ENCODE measurements at regions not wholly inside any gene's neighbourhood (a gene's known extent, or its start where the extent isn't known, plus 50 kb on each side); places are given as distances from the start of the nearest gene placed in this dataset.

DNA sequence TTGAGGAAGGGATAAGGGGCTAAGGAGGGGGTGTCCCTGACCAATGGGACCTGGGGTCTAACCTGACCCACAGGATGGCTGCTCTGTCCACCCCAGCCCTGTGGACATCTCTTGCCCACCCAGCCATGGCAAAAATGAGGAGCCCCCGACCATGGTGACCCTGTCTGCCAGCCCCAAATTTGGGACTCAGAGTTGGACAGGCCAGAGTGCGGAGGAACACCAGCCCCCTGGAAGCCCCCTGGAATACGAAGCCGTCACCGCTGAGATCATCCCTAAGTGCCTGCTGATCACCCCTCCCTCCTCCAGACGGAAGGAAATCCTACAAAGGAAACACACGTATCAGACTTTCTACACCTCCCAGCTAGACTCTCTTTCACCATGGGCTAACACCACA is 119.3 kb downstream of the SIK1 start:
- H3K4me1 ChIP-seq, result no peaks in the 10 kb centered on the region
- no peak for DNase-seq
- TF ChIP-seq POLR2A (IDR thresholded peaks at IDR 0.05), result no peak
- TF ChIP-seq, protein P1, sequence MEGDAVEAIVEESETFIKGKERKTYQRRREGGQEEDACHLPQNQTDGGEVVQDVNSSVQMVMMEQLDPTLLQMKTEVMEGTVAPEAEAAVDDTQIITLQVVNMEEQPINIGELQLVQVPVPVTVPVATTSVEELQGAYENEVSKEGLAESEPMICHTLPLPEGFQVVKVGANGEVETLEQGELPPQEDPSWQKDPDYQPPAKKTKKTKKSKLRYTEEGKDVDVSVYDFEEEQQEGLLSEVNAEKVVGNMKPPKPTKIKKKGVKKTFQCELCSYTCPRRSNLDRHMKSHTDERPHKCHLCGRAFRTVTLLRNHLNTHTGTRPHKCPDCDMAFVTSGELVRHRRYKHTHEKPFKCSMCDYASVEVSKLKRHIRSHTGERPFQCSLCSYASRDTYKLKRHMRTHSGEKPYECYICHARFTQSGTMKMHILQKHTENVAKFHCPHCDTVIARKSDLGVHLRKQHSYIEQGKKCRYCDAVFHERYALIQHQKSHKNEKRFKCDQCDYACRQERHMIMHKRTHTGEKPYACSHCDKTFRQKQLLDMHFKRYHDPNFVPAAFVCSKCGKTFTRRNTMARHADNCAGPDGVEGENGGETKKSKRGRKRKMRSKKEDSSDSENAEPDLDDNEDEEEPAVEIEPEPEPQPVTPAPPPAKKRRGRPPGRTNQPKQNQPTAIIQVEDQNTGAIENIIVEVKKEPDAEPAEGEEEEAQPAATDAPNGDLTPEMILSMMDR (IDR thresholded peaks at IDR 0.05), result no peak
- no peaks in the 10 kb centered on the region for H3K9me3 ChIP-seq
- H3K4me3 ChIP-seq, result no peak overlapping the region
- H3K27me3 ChIP-seq, result no peaks in the 10 kb centered on the region
- intact Hi-C loops (cut with DNase I; ENCODE audit: low total_unique reads), result no loop called here
- H3K27ac ChIP-seq, result no peak overlapping the region
- H3K36me3 ChIP-seq, result no peaks in the 10 kb centered on the region

DNA sequence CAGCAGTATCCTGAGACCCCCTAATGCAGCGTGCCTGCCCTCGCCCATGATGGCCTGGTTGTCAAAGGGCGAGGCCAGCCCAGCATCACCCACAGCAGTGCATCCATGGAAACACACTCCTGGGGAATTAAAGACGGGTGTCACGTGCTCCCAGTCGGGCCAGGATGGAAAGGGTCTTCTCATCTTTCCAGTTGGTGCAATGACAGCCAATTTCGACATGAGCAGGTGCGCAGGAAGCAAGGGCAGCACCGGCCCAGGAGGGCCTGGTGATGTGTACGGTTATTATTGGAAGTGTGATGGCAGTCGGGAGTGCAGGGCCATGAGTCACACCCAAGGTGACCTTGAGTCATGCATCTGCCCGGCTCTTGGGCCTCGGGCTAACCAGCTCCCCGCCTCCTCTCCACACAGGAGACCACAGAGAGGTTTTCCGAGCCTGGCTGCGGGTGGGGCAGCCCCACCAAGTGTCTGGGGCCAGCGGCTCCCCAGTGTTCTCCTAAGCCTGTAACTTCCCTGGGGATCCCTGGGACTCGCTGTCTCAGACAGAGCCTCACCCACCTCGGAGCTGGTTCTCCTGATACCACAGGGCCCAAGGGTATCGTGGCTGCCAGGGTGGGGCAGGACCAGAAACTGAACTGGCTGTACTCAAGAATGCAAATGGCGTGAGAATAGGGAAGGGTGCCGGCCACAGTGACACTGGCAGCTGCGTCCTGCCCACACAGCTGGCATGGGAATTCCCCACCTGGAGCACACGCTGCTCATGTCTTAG is 119.8 kb downstream of the SIK1 start:
- Histone ChIP-seq H3K27ac (no peak overlapping the region), H3K4me1 (no peaks in the 10 kb centered on the region), H3K27me3 (no peaks in the 10 kb centered on the region), H3K9me3 (no peaks in the 10 kb centered on the region), H3K36me3 (no peaks in the 10 kb centered on the region), H3K4me3 (no peak overlapping the region)
- no peak for DNase-seq
- TF ChIP-seq, protein P1 (IDR thresholded peaks at IDR 0.05), result no peak
- no peak for TF ChIP-seq POLR2A (IDR thresholded peaks at IDR 0.05)
- intact Hi-C loops (cut with DNase I; ENCODE audit: low total_unique reads), result no loop called here

DNA sequence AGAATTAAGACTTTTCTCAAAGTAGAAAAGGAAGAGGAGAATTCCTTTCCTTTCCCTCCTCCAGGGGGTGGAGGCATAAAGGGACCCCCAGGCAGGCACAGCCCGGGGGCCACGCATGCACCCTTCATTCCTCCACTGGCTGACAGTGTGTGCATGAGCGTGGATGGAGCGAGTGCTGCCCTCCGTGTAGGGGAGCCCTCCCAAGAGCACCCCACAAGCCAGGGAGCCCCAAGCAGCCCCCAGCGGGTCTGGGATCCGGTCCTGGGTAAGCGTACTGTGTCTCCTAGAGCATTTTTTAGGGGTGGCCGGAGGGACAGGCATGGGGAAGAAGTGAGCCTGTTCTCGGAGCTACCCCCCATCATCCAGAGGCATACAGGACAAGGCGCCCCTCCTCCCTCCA is 120.5 kb downstream of the SIK1 start:
- no peaks in the 10 kb centered on the region for H3K9me3 ChIP-seq
- H3K27me3 ChIP-seq, result no peaks in the 10 kb centered on the region
- H3K36me3 ChIP-seq, result no peaks in the 10 kb centered on the region
- H3K4me1 ChIP-seq, result no peaks in the 10 kb centered on the region
- H3K4me3 ChIP-seq, result no peak overlapping the region
- TF ChIP-seq POLR2A (IDR thresholded peaks at IDR 0.05), result no peak
- TF ChIP-seq, protein P1 (IDR thresholded peaks at IDR 0.05), result no peak
- H3K27ac ChIP-seq, result no peak overlapping the region
- intact Hi-C loops (cut with DNase I; ENCODE audit: low total_unique reads), result no loop called here
- DNase-seq, result no peak

DNA sequence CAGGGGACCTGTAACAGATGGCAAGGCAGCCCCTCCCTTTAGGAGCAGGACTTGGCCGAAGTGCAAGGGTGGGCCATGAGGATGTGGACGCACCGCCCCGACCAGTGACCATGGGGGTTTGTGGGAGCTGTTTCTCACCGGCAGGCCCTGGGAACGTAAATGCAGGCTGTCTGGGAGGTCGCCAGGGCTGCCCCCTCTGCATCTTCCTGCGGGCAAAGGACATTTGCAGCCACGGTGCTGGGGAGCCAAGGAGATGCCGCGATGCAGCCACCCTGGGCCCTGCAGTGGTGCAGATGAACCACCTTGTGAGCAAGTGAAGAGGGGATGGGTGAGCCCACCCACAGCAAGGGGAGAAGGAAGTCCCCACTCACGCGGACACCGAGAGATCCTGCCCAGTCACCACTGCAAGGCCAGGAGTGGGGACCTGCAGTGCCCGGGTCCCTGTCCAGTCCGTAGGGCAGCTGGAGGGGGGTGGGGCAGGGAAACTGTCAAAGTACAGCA is 121.1 kb downstream of the SIK1 start:
- no peak for DNase-seq
- Histone ChIP-seq H3K4me3 (no peak overlapping the region), H3K9me3 (no peaks in the 10 kb centered on the region), H3K27me3 (no peaks in the 10 kb centered on the region), H3K4me1 (no peaks in the 10 kb centered on the region), H3K27ac (no peak overlapping the region), H3K36me3 (no peaks in the 10 kb centered on the region)
- no peak for TF ChIP-seq POLR2A (IDR thresholded peaks at IDR 0.05)
- TF ChIP-seq, protein P1 (IDR thresholded peaks at IDR 0.05), result no peak
- intact Hi-C loops (cut with DNase I; ENCODE audit: low total_unique reads), result no loop called here

DNA sequence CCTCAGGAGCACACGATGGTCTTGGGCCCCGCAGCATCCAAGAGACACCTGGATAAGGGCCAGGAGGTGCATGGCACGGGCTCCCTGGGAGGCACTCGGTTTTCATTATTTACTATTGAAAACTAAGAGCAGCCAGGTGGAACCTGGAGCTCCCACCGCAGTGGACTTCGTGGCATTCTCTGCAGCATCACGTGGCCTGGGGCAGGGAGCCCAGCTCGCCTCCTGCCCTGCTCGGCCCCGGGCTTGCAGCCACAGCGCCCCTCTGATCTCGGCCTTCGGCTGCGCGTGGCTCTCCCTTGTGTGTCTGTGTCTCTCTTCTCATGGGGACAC is 121.6 kb downstream of the SIK1 start:
- TF ChIP-seq POLR2A (IDR thresholded peaks at IDR 0.05), result no peak
- TF ChIP-seq, protein P1 (IDR thresholded peaks at IDR 0.05), result no peak
- Histone ChIP-seq H3K4me1 (no peaks in the 10 kb centered on the region), H3K27me3 (no peaks in the 10 kb centered on the region), H3K36me3 (no peaks in the 10 kb centered on the region), H3K4me3 (no peak overlapping the region), H3K9me3 (no peaks in the 10 kb centered on the region), H3K27ac (no peak overlapping the region)
- intact Hi-C loops (cut with DNase I; ENCODE audit: low total_unique reads), result no loop called here
- DNase-seq, result no peak

Data from uterus (tissue), 3 donors.